Parathyroid adenoma (tissue), 2 donors: ENCODE measurements at regions not wholly inside any gene's neighbourhood (a gene's known extent, or its start where the extent isn't known, plus 50 kb on each side); places are given as distances from the start of the nearest gene placed in this dataset.

ENCODE experiments used
- H2AFZ ChIP-seq: fragments of 300-600 bp; sonication (generic); one replicate; pipeline ENCODE4 v1.7.0; 2017; ENCODE audit warnings: antibody characterized with exemption, mild to moderate bottlenecking
- H3K27ac ChIP-seq: fragments of 300-600 bp; sonication (generic); one replicate; pipeline ENCODE4 v1.7.0; 2017
- H3K27me3 ChIP-seq: fragments of 300-600 bp; sonication (generic); one replicate; pipeline ENCODE4 v1.7.0; 2017; ENCODE audit warnings: low read length; ENCODE audit not compliant: control insufficient read depth, insufficient read depth
- H3K36me3 ChIP-seq: fragments of 300-600 bp; sonication (generic); one replicate; pipeline ENCODE4 v1.7.0; 2017; ENCODE audit warnings: low read length; ENCODE audit not compliant: control insufficient read depth, insufficient read depth
- H3K4me1 ChIP-seq: fragments of 300-600 bp; sonication (generic); one replicate; pipeline ENCODE4 v1.7.0; 2017; ENCODE audit warnings: control low read depth
- H3K4me2 ChIP-seq: fragments of 300-600 bp; sonication (generic); one replicate; pipeline ENCODE4 v1.7.0; 2017; ENCODE audit warnings: low read length
- H3K4me3 ChIP-seq: fragments of 300-600 bp; sonication (generic); one replicate; pipeline ENCODE4 v1.7.0; 2017; ENCODE audit warnings: low read depth, low read length
- H3K79me2 ChIP-seq: fragments of 300-600 bp; sonication (generic); one replicate; pipeline ENCODE4 v1.7.0; 2017; ENCODE audit warnings: control low read depth
- H3K9ac ChIP-seq: fragments of 300-600 bp; sonication (generic); one replicate; pipeline ENCODE4 v1.7.0; 2017; ENCODE audit warnings: mild to moderate bottlenecking
- H3K9me3 ChIP-seq: fragments of 300-600 bp; sonication (generic); one replicate; pipeline ENCODE4 v1.7.0; 2017; ENCODE audit warnings: low read length; ENCODE audit not compliant: control insufficient read depth
- TF ChIP-seq, protein P1 (sequence below): fragments of 300-600 bp; sonication (generic); IDR thresholded peaks from one replicate; pipeline ENCODE4 v1.7.0; 2017; ENCODE audit warnings: antibody characterized with exemption, mild to moderate bottlenecking
- donor health status: primary hyperparathyroidism.

GRCh38 chr7:85710960-85711359 lies 524.1 kb upstream of the SEMA3D start:
- H3K36me3 ChIP-seq, result no peaks in the 10 kb centered on the region
- no peak overlapping the region for H2AFZ ChIP-seq
- no peaks in the 10 kb centered on the region for H3K79me2 ChIP-seq
- no peak overlapping the region for H3K27ac ChIP-seq
- no peaks in the 10 kb centered on the region for H3K9me3 ChIP-seq
- no peak overlapping the region for H3K9ac ChIP-seq
- no peaks in the 10 kb centered on the region for H3K27me3 ChIP-seq
- no peak overlapping the region for H3K4me3 ChIP-seq
- H3K4me1 ChIP-seq, result no peaks in the 10 kb centered on the region
- H3K4me2 ChIP-seq, result no peak overlapping the region
- TF ChIP-seq, protein P1, sequence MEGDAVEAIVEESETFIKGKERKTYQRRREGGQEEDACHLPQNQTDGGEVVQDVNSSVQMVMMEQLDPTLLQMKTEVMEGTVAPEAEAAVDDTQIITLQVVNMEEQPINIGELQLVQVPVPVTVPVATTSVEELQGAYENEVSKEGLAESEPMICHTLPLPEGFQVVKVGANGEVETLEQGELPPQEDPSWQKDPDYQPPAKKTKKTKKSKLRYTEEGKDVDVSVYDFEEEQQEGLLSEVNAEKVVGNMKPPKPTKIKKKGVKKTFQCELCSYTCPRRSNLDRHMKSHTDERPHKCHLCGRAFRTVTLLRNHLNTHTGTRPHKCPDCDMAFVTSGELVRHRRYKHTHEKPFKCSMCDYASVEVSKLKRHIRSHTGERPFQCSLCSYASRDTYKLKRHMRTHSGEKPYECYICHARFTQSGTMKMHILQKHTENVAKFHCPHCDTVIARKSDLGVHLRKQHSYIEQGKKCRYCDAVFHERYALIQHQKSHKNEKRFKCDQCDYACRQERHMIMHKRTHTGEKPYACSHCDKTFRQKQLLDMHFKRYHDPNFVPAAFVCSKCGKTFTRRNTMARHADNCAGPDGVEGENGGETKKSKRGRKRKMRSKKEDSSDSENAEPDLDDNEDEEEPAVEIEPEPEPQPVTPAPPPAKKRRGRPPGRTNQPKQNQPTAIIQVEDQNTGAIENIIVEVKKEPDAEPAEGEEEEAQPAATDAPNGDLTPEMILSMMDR, result no peak

DNA sequence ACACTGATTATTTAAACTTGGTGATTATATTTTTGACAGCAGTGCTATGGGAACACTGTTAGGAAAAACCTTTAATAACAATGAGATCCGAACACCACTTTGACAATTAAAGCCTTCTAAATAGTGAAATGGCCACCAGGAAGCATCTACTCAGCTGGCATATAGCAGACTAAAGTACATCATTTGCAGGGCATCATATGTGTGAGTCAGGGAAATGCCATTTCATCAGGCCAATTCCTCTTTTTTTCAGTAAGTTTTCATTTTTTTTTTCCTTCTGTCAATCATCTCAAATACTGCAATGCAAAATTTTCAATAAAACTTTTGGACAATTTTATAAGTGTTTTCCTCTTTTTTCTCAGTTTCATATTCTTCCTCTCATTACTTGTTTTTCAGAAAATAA lies 521.4 kb upstream of the SEMA3D start:
- H2AFZ ChIP-seq, result no peak overlapping the region
- H3K27ac ChIP-seq, result no peak overlapping the region
- H3K36me3 ChIP-seq, result no peaks in the 10 kb centered on the region
- no peaks in the 10 kb centered on the region for H3K4me1 ChIP-seq
- no peaks in the 10 kb centered on the region for H3K9me3 ChIP-seq
- TF ChIP-seq, protein P1, result no peak
- no peaks in the 10 kb centered on the region for H3K79me2 ChIP-seq
- H3K9ac ChIP-seq, result no peak overlapping the region
- no peak overlapping the region for H3K4me2 ChIP-seq
- no peak overlapping the region for H3K4me3 ChIP-seq
- H3K27me3 ChIP-seq, result no peaks in the 10 kb centered on the region

DNA sequence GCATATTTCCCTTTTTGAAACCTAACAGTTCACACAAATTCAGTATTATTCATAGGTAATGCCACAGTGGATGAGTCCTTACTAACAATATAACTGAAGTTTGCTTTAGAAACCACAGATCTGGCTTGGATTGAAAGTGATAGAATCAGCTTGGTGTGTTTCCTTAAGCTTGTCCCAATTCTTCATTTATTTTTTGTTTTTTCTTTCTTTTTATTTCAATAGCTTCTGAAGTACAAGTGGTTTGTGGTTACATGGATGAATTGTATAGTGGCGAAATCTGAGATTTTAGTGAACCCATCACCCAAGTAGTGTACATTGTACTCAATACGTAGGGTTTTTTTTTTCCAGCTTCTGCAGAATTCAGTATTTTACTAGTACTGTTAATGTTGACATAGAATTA lies 518.2 kb upstream of the SEMA3D start:
- H3K27ac ChIP-seq, result no peak overlapping the region
- H3K27me3 ChIP-seq, result no peaks in the 10 kb centered on the region
- no peaks in the 10 kb centered on the region for H3K79me2 ChIP-seq
- H3K36me3 ChIP-seq, result no peaks in the 10 kb centered on the region
- H3K9ac ChIP-seq, result no peak overlapping the region
- H3K4me3 ChIP-seq, result no peak overlapping the region
- no peak overlapping the region for H3K4me2 ChIP-seq
- no peak overlapping the region for H2AFZ ChIP-seq
- H3K4me1 ChIP-seq, result no peaks in the 10 kb centered on the region
- TF ChIP-seq, protein P1, result no peak
- no peaks in the 10 kb centered on the region for H3K9me3 ChIP-seq

DNA sequence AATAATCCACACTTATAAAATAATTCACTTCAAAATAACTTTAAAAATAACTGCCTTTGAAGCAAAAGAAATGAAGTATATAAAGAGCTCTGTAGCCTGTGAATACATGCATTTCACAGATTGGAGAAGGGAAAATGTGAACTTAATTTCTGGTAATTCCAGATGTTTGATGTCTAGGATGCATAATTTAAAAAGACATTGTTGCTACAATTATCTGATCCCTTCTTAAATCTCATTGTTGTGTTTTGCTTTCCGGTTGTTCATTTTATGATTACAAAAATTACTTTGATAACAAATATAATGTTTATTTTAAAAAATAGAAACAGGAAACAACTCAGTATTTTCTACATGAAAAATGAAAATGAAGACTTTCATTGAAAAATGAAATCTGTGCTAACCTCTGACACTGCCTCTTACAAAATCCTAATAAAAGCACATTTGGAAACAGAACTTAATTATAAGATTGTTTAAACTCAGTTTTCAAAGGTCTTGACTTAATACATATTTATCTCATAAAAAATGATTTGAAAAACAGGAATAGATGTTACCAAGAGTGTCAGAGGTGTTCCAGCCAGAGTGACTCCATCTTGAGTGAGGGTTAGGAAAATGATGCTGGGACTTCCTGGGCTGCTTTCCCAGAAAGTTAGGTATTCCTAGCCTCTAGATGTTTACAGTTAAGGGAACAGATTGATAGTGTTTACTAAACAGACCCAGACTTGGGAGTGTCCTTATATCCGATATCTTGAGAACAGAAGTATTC lies 516.6 kb upstream of the SEMA3D start:
- no peaks in the 10 kb centered on the region for H3K4me1 ChIP-seq
- no peaks in the 10 kb centered on the region for H3K36me3 ChIP-seq
- H3K27me3 ChIP-seq, result no peaks in the 10 kb centered on the region
- TF ChIP-seq, protein P1, result no peak
- H3K79me2 ChIP-seq, result no peaks in the 10 kb centered on the region
- H3K9ac ChIP-seq, result no peak overlapping the region
- no peak overlapping the region for H2AFZ ChIP-seq
- H3K27ac ChIP-seq, result no peak overlapping the region
- H3K4me2 ChIP-seq, result no peak overlapping the region
- H3K9me3 ChIP-seq, result no peaks in the 10 kb centered on the region
- no peak overlapping the region for H3K4me3 ChIP-seq

- no peaks in the 10 kb centered on the region for H3K4me1 ChIP-seq
- H3K9ac ChIP-seq, result no peak overlapping the region
- TF ChIP-seq, protein P1, result no peak
- H3K9me3 ChIP-seq, result no peaks in the 10 kb centered on the region
- H3K4me2 ChIP-seq, result no peak overlapping the region
- no peak overlapping the region for H3K4me3 ChIP-seq
- H2AFZ ChIP-seq, result no peak overlapping the region
- no peaks in the 10 kb centered on the region for H3K27me3 ChIP-seq
- no peaks in the 10 kb centered on the region for H3K36me3 ChIP-seq
- H3K79me2 ChIP-seq, result no peaks in the 10 kb centered on the region
- H3K27ac ChIP-seq, result no peak overlapping the region
Observed at GRCh38 chr7:85702348-85702747, 515.5 kb upstream of the SEMA3D start.
